ENCODE measurements at regions not wholly inside any gene's neighbourhood (a gene's known extent, or its start where the extent isn't known, plus 50 kb on each side); places are given as distances from the start of the nearest gene placed in this dataset.

DNA sequence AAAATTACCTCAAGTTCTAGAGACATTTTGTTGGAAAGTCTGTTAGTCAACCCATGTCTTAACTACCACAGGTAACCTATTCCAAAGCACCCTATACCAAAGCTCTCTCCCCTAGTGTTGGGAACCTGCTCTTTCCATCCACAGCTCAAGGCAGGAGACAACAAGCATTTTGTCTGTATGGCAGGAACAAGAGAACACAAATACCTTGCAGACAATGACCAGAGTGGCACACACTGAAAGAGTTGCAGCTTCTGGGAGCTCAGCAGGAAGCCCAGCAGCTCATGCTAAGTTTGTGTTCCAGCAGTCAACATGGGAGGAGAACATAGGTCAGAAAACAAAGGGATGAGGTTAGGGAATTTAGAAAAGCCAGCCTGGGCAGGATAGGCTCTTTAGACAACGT lies 300.8 kb downstream of the HHIPL2 start:
- Histone ChIP-seq H3K36me3 (replicated peaks; ENCODE audit: low read depth, low read length) (no peaks in the 10 kb centered on the region), H3K27ac (ENCODE audit: low read length) (no peak overlapping the region), H2AFZ (ENCODE audit: low read depth, low read length) (no peak overlapping the region), H3K4me2 (ENCODE audit: low read length) (no peak overlapping the region), H3K9me3 (ENCODE audit: insufficient read depth, low read length) (no peaks in the 10 kb centered on the region), H3K27me3 (ENCODE audit: low read depth, low read length) (peaks cover 8% of the 10 kb centered on the region; the same call in 1 of the 2 replicates), H3K4me3 (ENCODE audit: low read length) (no peak overlapping the region), H3K4me1 (ENCODE audit: low read length) (no peaks in the 10 kb centered on the region), H4K20me1 (ENCODE audit: insufficient read depth, low read length) (no peaks in the 10 kb centered on the region), H3K9ac (ENCODE audit: low read length) (no peak overlapping the region), H3K79me2 (ENCODE audit: low read length) (no peaks in the 10 kb centered on the region)
- TF ChIP-seq, protein P1, sequence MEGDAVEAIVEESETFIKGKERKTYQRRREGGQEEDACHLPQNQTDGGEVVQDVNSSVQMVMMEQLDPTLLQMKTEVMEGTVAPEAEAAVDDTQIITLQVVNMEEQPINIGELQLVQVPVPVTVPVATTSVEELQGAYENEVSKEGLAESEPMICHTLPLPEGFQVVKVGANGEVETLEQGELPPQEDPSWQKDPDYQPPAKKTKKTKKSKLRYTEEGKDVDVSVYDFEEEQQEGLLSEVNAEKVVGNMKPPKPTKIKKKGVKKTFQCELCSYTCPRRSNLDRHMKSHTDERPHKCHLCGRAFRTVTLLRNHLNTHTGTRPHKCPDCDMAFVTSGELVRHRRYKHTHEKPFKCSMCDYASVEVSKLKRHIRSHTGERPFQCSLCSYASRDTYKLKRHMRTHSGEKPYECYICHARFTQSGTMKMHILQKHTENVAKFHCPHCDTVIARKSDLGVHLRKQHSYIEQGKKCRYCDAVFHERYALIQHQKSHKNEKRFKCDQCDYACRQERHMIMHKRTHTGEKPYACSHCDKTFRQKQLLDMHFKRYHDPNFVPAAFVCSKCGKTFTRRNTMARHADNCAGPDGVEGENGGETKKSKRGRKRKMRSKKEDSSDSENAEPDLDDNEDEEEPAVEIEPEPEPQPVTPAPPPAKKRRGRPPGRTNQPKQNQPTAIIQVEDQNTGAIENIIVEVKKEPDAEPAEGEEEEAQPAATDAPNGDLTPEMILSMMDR (IDR thresholded peaks at IDR 0.05; ENCODE audit: low read depth, low read length) = no peak
- TF ChIP-seq EZH2phosphoT487 (IDR thresholded peaks at IDR 0.05; ENCODE audit: low read depth) = no peak

- Histone ChIP-seq H2AFZ (ENCODE audit: low read depth, low read length) (no peak overlapping the region), H3K9me3 (ENCODE audit: insufficient read depth, low read length) (no peaks in the 10 kb centered on the region), H3K4me1 (ENCODE audit: low read length) (no peaks in the 10 kb centered on the region), H3K27ac (ENCODE audit: low read length) (no peak overlapping the region), H3K27me3 (ENCODE audit: low read depth, low read length) (peaks cover 3% of the 10 kb centered on the region; the same call in 1 of the 2 replicates), H3K4me3 (ENCODE audit: low read length) (no peak overlapping the region), H3K36me3 (replicated peaks; ENCODE audit: low read depth, low read length) (no peaks in the 10 kb centered on the region), H4K20me1 (ENCODE audit: insufficient read depth, low read length) (no peaks in the 10 kb centered on the region), H3K4me2 (ENCODE audit: low read length) (no peak overlapping the region), H3K79me2 (ENCODE audit: low read length) (no peaks in the 10 kb centered on the region), H3K9ac (ENCODE audit: low read length) (no peak overlapping the region)
- no peak for TF ChIP-seq EZH2phosphoT487 (IDR thresholded peaks at IDR 0.05; ENCODE audit: low read depth)
- TF ChIP-seq, protein P1 (IDR thresholded peaks at IDR 0.05; ENCODE audit: low read depth, low read length) = no peak
These were observed 304.0 kb downstream of the HHIPL2 start for GRCh38 chr1:222243902-222244301.

DNA sequence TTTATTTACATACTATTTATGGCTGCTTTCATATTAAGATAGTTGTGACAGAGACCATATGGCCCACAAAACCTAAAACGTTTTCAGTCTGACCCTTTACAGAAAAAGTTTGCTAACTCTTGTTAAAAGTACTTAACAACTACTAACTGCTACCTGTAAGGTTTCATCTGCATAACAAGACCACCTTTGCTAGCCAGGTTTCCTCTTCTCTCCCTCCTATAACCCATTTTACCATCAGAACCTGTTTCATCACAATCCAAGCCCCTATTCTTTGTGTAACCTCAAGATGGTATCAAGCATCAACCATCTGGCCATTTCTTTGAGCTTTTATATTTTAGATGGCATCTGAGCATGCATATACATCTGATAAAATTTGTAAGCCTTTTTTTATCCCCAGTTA lies 305.4 kb downstream of the HHIPL2 start:
- H3K36me3 ChIP-seq (replicated peaks; ENCODE audit: low read depth, low read length) = no peaks in the 10 kb centered on the region
- TF ChIP-seq, protein P1 (IDR thresholded peaks at IDR 0.05; ENCODE audit: low read depth, low read length) = no peak
- TF ChIP-seq EZH2phosphoT487 (IDR thresholded peaks at IDR 0.05; ENCODE audit: low read depth) = no peak
- H3K79me2 ChIP-seq (ENCODE audit: low read length) = no peaks in the 10 kb centered on the region
- H3K9me3 ChIP-seq (ENCODE audit: insufficient read depth, low read length) = no peaks in the 10 kb centered on the region
- no peak overlapping the region for H3K4me3 ChIP-seq (ENCODE audit: low read length)
- no peak overlapping the region for H2AFZ ChIP-seq (ENCODE audit: low read depth, low read length)
- no peaks in the 10 kb centered on the region for H3K4me1 ChIP-seq (ENCODE audit: low read length)
- no peaks in the 10 kb centered on the region for H4K20me1 ChIP-seq (ENCODE audit: insufficient read depth, low read length)
- no peak overlapping the region for H3K27ac ChIP-seq (ENCODE audit: low read length)
- H3K4me2 ChIP-seq (ENCODE audit: low read length) = no peak overlapping the region
- peaks cover 3% of the 10 kb centered on the region; the same call in 1 of the 2 replicates for H3K27me3 ChIP-seq (ENCODE audit: low read depth, low read length)
- no peak overlapping the region for H3K9ac ChIP-seq (ENCODE audit: low read length)

- Histone ChIP-seq H3K4me1 (ENCODE audit: low read length) (no peaks in the 10 kb centered on the region), H3K27ac (ENCODE audit: low read length) (no peak overlapping the region), H4K20me1 (ENCODE audit: insufficient read depth, low read length) (no peaks in the 10 kb centered on the region), H3K4me3 (ENCODE audit: low read length) (no peak overlapping the region), H3K79me2 (ENCODE audit: low read length) (no peaks in the 10 kb centered on the region), H3K9me3 (ENCODE audit: insufficient read depth, low read length) (no peaks in the 10 kb centered on the region), H3K4me2 (ENCODE audit: low read length) (no peak overlapping the region), H3K9ac (ENCODE audit: low read length) (no peak overlapping the region), H3K27me3 (ENCODE audit: low read depth, low read length) (peaks cover 3% of the 10 kb centered on the region; the same call in 1 of the 2 replicates), H3K36me3 (replicated peaks; ENCODE audit: low read depth, low read length) (no peaks in the 10 kb centered on the region), H2AFZ (ENCODE audit: low read depth, low read length) (no peak overlapping the region)
- TF ChIP-seq EZH2phosphoT487 (IDR thresholded peaks at IDR 0.05; ENCODE audit: low read depth) = no peak
These were observed 306.5 kb downstream of the HHIPL2 start for GRCh38 chr1:222241410-222241809.
